ENCODE measurements at regions not wholly inside any gene's neighbourhood (a gene's known extent, or its start where the extent isn't known, plus 50 kb on each side); places are given as distances from the start of the nearest gene placed in this dataset.

GRCh38 chr10:81040031-81040430 is 502.3 kb downstream of the SH2D4B start:
- no peak overlapping the region for H3K27ac ChIP-seq (replicated peaks in 1 of 4)
- no peaks in the 10 kb centered on the region for H3K4me1 ChIP-seq
- no peaks in the 10 kb centered on the region for H3K27me3 ChIP-seq
- WGBS: 85% methylated on average over 6 of the region's 6 CpGs
- peaks cover 0 to 10% (median 5%) of the 10 kb centered on the region in 4 donors for H3K9me3 ChIP-seq
- H3K4me3 ChIP-seq: no peak overlapping the region
- no peaks in the 10 kb centered on the region for H3K36me3 ChIP-seq
- no peak for DNase-seq (ENCODE audit: extremely low spot score)
- intact Hi-C loops (cut with DNase I): no loop called here
- TF ChIP-seq EP300 (IDR thresholded peaks at IDR 0.05) (no peak), CTCF (IDR thresholded peaks at IDR 0.05) (no peak), POLR2AphosphoS5 (IDR thresholded peaks at IDR 0.05) (no peak), POLR2A (IDR thresholded peaks at IDR 0.05; ENCODE audit: low read depth) (no peak)

- no peak for TF ChIP-seq CTCF (IDR thresholded peaks at IDR 0.05)
- no peak for TF ChIP-seq POLR2AphosphoS5 (IDR thresholded peaks at IDR 0.05)
- peaks cover 0 to 6% (median 5%) of the 10 kb centered on the region in 4 donors for H3K9me3 ChIP-seq
- WGBS: 84% methylated on average over 2 of the region's 2 CpGs
- intact Hi-C loops (cut with DNase I): no loop called here
- no peak overlapping the region for H3K4me3 ChIP-seq
- no peak overlapping the region for H3K27ac ChIP-seq (replicated peaks in 1 of 4)
- no peaks in the 10 kb centered on the region for H3K27me3 ChIP-seq
- H3K4me1 ChIP-seq: no peaks in the 10 kb centered on the region
- no peaks in the 10 kb centered on the region for H3K36me3 ChIP-seq
- DNase-seq (ENCODE audit: extremely low spot score): no peak
Observed at GRCh38 chr10:81040940-81041339, 503.2 kb downstream of the SH2D4B start.

GRCh38 chr10:81042647-81043046 is 504.9 kb downstream of the SH2D4B start:
- no peak for DNase-seq (ENCODE audit: extremely low spot score)
- Histone ChIP-seq H3K4me1 (no peaks in the 10 kb centered on the region), H3K36me3 (no peaks in the 10 kb centered on the region), H3K9me3 (no peaks in the 10 kb centered on the region), H3K27ac (replicated peaks in 1 of 4) (no peak overlapping the region), H3K27me3 (no peaks in the 10 kb centered on the region), H3K4me3 (no peak overlapping the region)
- WGBS: 85% methylated on average over 2 of the region's 2 CpGs
- intact Hi-C loops (cut with DNase I): no loop called here
- TF ChIP-seq POLR2A (IDR thresholded peaks at IDR 0.05; ENCODE audit: low read depth): no peak
- no peak for TF ChIP-seq CTCF (IDR thresholded peaks at IDR 0.05)
- TF ChIP-seq EP300 (IDR thresholded peaks at IDR 0.05): no peak
- TF ChIP-seq POLR2AphosphoS5 (IDR thresholded peaks at IDR 0.05): no peak

DNA sequence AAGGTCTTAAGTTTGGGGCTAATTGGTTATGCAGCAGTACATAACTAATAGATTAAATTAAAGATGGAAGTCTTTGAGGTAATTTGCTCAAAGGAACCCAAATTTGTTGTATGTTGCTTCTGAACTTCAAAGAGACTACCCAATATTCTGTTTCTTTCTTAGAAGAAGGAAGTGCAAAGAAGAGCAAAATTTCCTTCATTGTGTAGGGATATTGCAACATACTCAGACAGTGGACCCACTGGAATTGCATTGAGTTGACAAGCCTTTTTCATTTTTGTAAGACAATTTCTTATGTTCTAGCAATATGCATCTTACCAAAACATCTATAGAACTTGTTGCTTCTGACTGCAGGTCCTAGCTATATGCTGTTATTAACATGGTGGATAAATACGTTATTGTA is 527.8 kb downstream of the SH2D4B start:
- H3K9me3 ChIP-seq: no peaks in the 10 kb centered on the region
- no peaks in the 10 kb centered on the region for H3K4me1 ChIP-seq
- intact Hi-C loops (cut with DNase I): no loop called here
- no peaks in the 10 kb centered on the region for H3K27me3 ChIP-seq
- H3K27ac ChIP-seq (replicated peaks in 1 of 4): no peak overlapping the region
- 88% methylated on average over 1 of the region's 1 CpG for WGBS
- TF ChIP-seq EP300 (IDR thresholded peaks at IDR 0.05): no peak
- no peak for TF ChIP-seq POLR2AphosphoS5 (IDR thresholded peaks at IDR 0.05)
- TF ChIP-seq POLR2A (IDR thresholded peaks at IDR 0.05; ENCODE audit: low read depth): no peak
- TF ChIP-seq CTCF (IDR thresholded peaks at IDR 0.05): no peak
- no peak for DNase-seq (ENCODE audit: extremely low spot score)
- H3K4me3 ChIP-seq: no peak overlapping the region
- H3K36me3 ChIP-seq: no peaks in the 10 kb centered on the region

DNA sequence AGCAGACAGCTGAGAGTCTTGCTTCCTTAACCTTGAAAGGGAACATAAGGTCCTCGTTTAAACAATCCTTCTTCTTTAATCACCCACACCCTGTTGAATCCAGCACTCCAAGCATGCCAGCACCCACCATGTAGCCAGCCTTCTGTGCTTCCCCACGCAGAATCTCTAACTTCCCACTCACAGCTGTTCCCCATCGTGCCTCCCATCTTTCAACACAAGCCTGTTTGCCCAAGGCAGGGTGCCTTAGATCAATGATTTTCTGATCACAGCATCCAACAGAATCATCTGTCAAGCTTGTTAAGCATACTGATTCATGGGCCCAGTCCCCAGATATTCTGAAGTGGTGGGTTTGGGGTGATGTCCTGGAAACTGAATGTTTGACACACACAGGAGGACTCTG is 530.8 kb downstream of the SH2D4B start:
- Histone ChIP-seq H3K9me3 (no peaks in the 10 kb centered on the region), H3K4me1 (no peaks in the 10 kb centered on the region), H3K27me3 (no peaks in the 10 kb centered on the region), H3K4me3 (no peak overlapping the region), H3K36me3 (no peaks in the 10 kb centered on the region), H3K27ac (replicated peaks in 1 of 4) (no peak overlapping the region)
- 19% methylated on average over 3 of the region's 3 CpGs for WGBS
- intact Hi-C loops (cut with DNase I): no loop called here
- TF ChIP-seq POLR2AphosphoS5 (IDR thresholded peaks at IDR 0.05) (no peak), CTCF (IDR thresholded peaks at IDR 0.05) (no peak), EP300 (IDR thresholded peaks at IDR 0.05) (no peak), POLR2A (IDR thresholded peaks at IDR 0.05; ENCODE audit: low read depth) (no peak)
- DNase-seq (ENCODE audit: extremely low spot score): peak; percentile 75

All from esophagus muscularis mucosa (tissue), 4 donors.